ENCODE measurements at regions not wholly inside any gene's neighbourhood (a gene's known extent, or its start where the extent isn't known, plus 50 kb on each side); places are given as distances from the start of the nearest gene placed in this dataset.

- DNase-seq, result no peak
Measured at GRCh38 chr18:49655266-49656072, 93.6 kb downstream of the LIPG start.

GRCh38 chr18:49654347-49654746, 92.5 kb downstream of the LIPG start:
- DNase-seq, result no peak

- no peak for DNase-seq
Measured at GRCh38 chr18:49652881-49653724, 91.2 kb downstream of the LIPG start.

- DNase-seq, result no peak
Measured at GRCh38 chr18:49651033-49651432, 89.2 kb downstream of the LIPG start.

- no peak for DNase-seq
Measured at GRCh38 chr18:49650426-49650891, 88.6 kb downstream of the LIPG start.

GRCh38 chr18:49648811-49649210, 87.0 kb downstream of the LIPG start:
- DNase-seq, result no peak
